Effector memory CD4-positive, alpha-beta T cell (primary cell): ENCODE measurements at regions not wholly inside any gene's neighbourhood (a gene's known extent, or its start where the extent isn't known, plus 50 kb on each side); places are given as distances from the start of the nearest gene placed in this dataset.

ENCODE experiments used
- DNase-seq, 3 donors: peaks; one replicate each; pipeline ENCODE4 v3.0.0-alpha.2; 2020
- H3K27ac ChIP-seq: 2 replicates; pipeline ENCODE4 v1.7.0; 2013; ENCODE audit warnings: mild to moderate bottlenecking, low read length, moderate library complexity; ENCODE audit not compliant: insufficient read depth, poor library complexity, severe bottlenecking
- H3K27me3 ChIP-seq: replicated peaks from 2 replicates; pipeline ENCODE4 v1.7.0; 2013; ENCODE audit warnings: mild to moderate bottlenecking, low read length; ENCODE audit not compliant: insufficient read depth, control insufficient read depth, poor library complexity, severe bottlenecking
- H3K36me3 ChIP-seq: 2 replicates; pipeline ENCODE4 v1.7.0; 2013; ENCODE audit warnings: mild to moderate bottlenecking, low read length, moderate library complexity; ENCODE audit not compliant: control insufficient read depth, insufficient read depth
- H3K4me1 ChIP-seq: 2 replicates; pipeline ENCODE4 v1.7.0; 2013; ENCODE audit warnings: low read length, mild to moderate bottlenecking; ENCODE audit not compliant: control insufficient read depth, insufficient read depth, poor library complexity, severe bottlenecking
- H3K4me3 ChIP-seq: 2 replicates; pipeline ENCODE4 v1.7.0; 2013; ENCODE audit warnings: low read length, low read depth, mild to moderate bottlenecking; ENCODE audit not compliant: insufficient read depth, poor library complexity, severe bottlenecking
- H3K9me3 ChIP-seq: 2 replicates; pipeline ENCODE4 v1.7.0; 2013; ENCODE audit warnings: mild to moderate bottlenecking, low read length, moderate library complexity; ENCODE audit not compliant: control insufficient read depth

DNA sequence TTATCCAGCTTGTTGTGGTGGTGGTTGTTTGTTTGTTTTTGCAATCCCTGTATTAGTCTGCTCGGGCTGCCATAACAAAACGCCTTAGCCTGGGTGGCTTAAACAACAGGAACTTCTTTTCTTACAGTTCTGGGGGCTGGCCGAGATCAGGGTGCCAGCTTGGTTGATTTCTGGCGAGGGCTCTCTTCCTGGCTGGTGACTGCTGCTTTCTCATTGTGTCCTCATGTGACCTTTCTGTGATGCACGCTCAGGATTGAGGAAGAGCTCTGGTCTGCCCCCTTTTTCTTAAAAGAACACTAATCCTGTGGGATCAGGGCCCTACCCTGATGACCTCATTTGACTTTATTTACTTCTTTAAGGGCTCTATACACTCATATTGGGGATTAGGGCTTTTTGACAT, 107.1 kb upstream of the NRP1 start:
- Histone ChIP-seq H3K27ac (no peak overlapping the region), H3K36me3 (no peaks in the 10 kb centered on the region), H3K4me1 (no peaks in the 10 kb centered on the region), H3K9me3 (no peaks in the 10 kb centered on the region), H3K27me3 (no peaks in the 10 kb centered on the region), H3K4me3 (no peak overlapping the region)
- DNase-seq = no peak

- H3K4me1 ChIP-seq = no peaks in the 10 kb centered on the region
- H3K27me3 ChIP-seq = no peaks in the 10 kb centered on the region
- no peak overlapping the region for H3K4me3 ChIP-seq
- H3K9me3 ChIP-seq = no peaks in the 10 kb centered on the region
- H3K36me3 ChIP-seq = no peaks in the 10 kb centered on the region
- no peak for DNase-seq
- H3K27ac ChIP-seq = no peak overlapping the region
Measured at GRCh38 chr10:33434933-33435332, 100.5 kb upstream of the NRP1 start.

GRCh38 chr10:33428682-33429081, 94.2 kb upstream of the NRP1 start:
- H3K9me3 ChIP-seq = no peaks in the 10 kb centered on the region
- DNase-seq = no peak
- no peaks in the 10 kb centered on the region for H3K4me1 ChIP-seq
- H3K4me3 ChIP-seq = no peak overlapping the region
- H3K27me3 ChIP-seq = no peaks in the 10 kb centered on the region
- no peak overlapping the region for H3K27ac ChIP-seq
- H3K36me3 ChIP-seq = no peaks in the 10 kb centered on the region

GRCh38 chr10:33423154-33423529, 88.7 kb upstream of the NRP1 start:
- no peak for DNase-seq
- no peak overlapping the region for H3K4me3 ChIP-seq
- no peaks in the 10 kb centered on the region for H3K4me1 ChIP-seq
- no peaks in the 10 kb centered on the region for H3K27me3 ChIP-seq
- H3K36me3 ChIP-seq = no peaks in the 10 kb centered on the region
- H3K27ac ChIP-seq = no peak overlapping the region
- no peaks in the 10 kb centered on the region for H3K9me3 ChIP-seq

DNA sequence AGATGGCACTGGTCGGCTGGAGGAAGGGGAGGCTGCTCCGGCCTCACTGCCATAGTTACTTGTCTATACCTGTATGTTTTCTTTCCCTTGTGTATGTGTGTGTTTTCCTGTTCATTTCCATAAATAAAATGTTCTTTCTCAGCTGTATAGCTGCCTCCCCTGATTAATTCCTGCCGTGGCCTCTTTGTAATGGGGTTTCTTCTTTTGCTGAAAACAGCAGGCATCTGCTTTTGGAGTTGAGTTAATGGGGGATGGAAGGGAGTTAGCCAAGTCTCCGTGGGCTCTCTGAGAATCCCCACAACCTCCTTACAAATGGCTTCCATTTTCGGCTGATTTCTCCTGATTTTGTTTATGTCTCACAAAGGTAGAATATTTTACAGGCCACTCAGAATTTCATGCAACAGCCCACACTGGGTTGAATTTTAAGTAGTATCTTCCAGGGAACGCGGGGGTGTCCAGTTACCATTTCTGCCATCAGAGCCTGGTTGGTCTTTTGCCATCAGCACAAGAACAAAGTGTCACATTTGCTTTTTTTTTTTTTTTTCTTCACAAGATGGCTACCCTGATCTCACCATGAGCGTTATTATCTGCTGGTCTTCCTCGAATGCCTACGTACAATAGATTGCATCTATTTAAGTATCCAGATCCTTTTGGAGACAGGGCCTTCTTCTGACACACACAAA, 88.1 kb upstream of the NRP1 start:
- no peak for DNase-seq
- H3K4me1 ChIP-seq = no peaks in the 10 kb centered on the region
- no peaks in the 10 kb centered on the region for H3K36me3 ChIP-seq
- H3K9me3 ChIP-seq = no peaks in the 10 kb centered on the region
- H3K27me3 ChIP-seq = no peaks in the 10 kb centered on the region
- H3K27ac ChIP-seq = no peak overlapping the region
- H3K4me3 ChIP-seq = no peak overlapping the region

DNA sequence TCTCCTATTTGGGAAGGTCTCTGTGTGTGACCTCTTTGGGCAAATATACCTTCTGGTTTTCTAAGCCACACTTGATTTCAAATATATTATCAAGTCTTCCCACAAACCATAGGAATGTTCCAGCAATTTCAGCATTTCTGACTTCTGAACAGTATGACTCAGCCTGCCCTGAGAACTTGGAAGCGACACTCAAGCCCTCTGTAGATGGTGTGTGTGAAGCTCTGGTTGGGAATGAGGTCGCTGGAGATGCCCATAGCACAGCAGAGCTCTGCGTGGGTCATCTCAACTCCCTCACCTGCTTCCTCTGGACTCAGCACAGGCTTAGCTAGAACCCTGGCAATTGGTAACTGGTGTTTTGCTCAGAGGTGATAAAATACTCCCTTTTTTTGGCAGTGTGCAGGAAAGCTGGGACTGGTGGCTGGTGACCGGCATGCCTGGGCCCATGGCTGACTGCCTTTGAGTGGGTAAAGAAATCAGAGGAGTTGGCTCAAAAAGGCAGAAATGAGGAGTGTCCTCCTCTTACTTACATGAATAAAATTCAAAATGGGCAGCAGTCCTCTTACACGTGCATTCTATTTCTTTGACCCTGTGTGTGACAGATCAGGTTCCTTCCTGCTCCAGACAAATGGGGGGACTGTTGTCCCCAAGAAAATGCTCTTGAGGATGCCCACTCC, 87.5 kb upstream of the NRP1 start:
- Histone ChIP-seq H3K27ac (no peak overlapping the region), H3K36me3 (no peaks in the 10 kb centered on the region), H3K4me3 (no peak overlapping the region), H3K27me3 (no peaks in the 10 kb centered on the region), H3K9me3 (no peaks in the 10 kb centered on the region), H3K4me1 (no peaks in the 10 kb centered on the region)
- no peak for DNase-seq

GRCh38 chr10:33419311-33419710, 84.8 kb upstream of the NRP1 start:
- Histone ChIP-seq H3K4me1 (no peaks in the 10 kb centered on the region), H3K36me3 (no peaks in the 10 kb centered on the region), H3K9me3 (no peaks in the 10 kb centered on the region), H3K4me3 (no peak overlapping the region), H3K27ac (no peak overlapping the region), H3K27me3 (no peaks in the 10 kb centered on the region)
- no peak for DNase-seq

- Histone ChIP-seq H3K27ac (no peak overlapping the region), H3K4me1 (no peaks in the 10 kb centered on the region), H3K4me3 (no peak overlapping the region), H3K27me3 (no peaks in the 10 kb centered on the region), H3K36me3 (no peaks in the 10 kb centered on the region), H3K9me3 (no peaks in the 10 kb centered on the region)
- no peak for DNase-seq
Measured at GRCh38 chr10:33418301-33418700, 83.8 kb upstream of the NRP1 start.

- H3K4me1 ChIP-seq = no peaks in the 10 kb centered on the region
- H3K36me3 ChIP-seq = no peaks in the 10 kb centered on the region
- H3K27ac ChIP-seq = no peak overlapping the region
- H3K9me3 ChIP-seq = no peaks in the 10 kb centered on the region
- H3K27me3 ChIP-seq = no peaks in the 10 kb centered on the region
- no peak overlapping the region for H3K4me3 ChIP-seq
- DNase-seq = no peak
Measured at GRCh38 chr10:33416691-33417090, 82.2 kb upstream of the NRP1 start.

DNA sequence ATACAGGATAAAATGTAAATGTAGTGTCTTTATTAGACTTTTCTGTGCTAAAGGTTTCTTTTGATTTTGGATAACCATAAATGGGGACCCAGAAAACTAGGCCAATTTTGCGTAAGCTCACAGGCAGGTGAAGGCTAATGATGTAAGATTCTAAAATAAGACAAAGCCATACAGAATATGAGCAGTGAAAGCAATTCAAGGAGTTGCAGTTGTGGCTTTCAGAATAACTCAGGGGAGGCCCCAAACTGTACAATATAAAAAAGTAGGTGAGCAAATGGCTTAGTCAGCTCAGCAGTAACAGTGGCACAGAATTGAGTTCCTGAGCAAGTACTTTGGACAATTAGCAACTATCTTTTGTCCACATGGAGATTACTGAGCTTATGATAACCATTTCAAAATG, 81.7 kb upstream of the NRP1 start:
- Histone ChIP-seq H3K4me1 (no peaks in the 10 kb centered on the region), H3K9me3 (no peaks in the 10 kb centered on the region), H3K27ac (no peak overlapping the region), H3K4me3 (no peak overlapping the region), H3K36me3 (no peaks in the 10 kb centered on the region), H3K27me3 (no peaks in the 10 kb centered on the region)
- DNase-seq = no peak
